ENCODE measurements at regions not wholly inside any gene's neighbourhood (a gene's known extent, or its start where the extent isn't known, plus 50 kb on each side); places are given as distances from the start of the nearest gene placed in this dataset.

DNA sequence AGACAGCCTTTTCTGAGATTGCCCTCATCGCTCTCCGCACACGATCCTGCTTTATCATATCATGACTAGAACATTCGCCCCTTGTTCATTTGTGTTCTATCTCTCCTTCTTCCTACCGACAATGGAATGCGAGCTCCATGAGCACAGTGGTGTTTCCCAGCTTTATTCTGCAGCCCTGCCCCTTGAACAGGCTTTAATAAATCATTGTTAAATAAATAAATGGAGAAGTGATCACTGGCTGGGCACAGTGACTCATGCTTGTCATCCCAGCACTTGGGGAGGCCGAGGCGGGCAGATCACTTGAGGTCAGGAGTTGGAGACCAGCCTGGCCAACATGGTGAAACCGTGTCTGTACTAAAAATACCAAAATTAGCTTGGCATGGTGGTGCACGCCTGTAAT is 1063.3 kb upstream of the EEF2KMT start:
- Mint-ChIP-seq H3K9me3 (no peaks in the 10 kb centered on the region), H3K36me3 (ENCODE audit: low read depth) (no peaks in the 10 kb centered on the region), H3K27ac (no peak overlapping the region), H3K4me3 (no peak overlapping the region), H3K27me3 (ENCODE audit: low read depth) (peaks cover 3% of the 10 kb centered on the region), H3K4me1 (no peaks in the 10 kb centered on the region)
- TF ChIP-seq, protein P1, sequence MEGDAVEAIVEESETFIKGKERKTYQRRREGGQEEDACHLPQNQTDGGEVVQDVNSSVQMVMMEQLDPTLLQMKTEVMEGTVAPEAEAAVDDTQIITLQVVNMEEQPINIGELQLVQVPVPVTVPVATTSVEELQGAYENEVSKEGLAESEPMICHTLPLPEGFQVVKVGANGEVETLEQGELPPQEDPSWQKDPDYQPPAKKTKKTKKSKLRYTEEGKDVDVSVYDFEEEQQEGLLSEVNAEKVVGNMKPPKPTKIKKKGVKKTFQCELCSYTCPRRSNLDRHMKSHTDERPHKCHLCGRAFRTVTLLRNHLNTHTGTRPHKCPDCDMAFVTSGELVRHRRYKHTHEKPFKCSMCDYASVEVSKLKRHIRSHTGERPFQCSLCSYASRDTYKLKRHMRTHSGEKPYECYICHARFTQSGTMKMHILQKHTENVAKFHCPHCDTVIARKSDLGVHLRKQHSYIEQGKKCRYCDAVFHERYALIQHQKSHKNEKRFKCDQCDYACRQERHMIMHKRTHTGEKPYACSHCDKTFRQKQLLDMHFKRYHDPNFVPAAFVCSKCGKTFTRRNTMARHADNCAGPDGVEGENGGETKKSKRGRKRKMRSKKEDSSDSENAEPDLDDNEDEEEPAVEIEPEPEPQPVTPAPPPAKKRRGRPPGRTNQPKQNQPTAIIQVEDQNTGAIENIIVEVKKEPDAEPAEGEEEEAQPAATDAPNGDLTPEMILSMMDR (IDR thresholded peaks at IDR 0.05; ENCODE audit: unreplicated experiment in 3 of 3) = no peak

DNA sequence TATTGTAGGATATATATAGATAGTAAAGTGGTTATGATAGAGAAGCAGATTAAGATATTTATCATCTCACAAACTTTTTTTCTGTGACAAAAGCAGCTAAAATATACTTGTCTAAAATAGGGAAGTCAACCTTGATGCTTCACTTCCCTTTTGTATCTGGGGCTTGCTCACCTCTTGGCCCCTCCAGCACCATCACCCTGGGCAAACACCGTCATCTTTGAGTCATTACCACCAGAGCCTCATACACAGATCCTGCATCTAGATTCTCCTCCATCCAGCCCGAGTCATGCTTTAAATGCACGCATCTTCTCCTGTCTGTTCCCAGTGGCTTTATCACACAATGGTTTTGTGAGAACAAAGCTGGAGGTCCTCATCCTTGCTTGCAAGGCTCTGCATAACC is 1062.7 kb upstream of the EEF2KMT start:
- no peaks in the 10 kb centered on the region for H3K4me1 Mint-ChIP-seq
- no peaks in the 10 kb centered on the region for H3K36me3 Mint-ChIP-seq (ENCODE audit: low read depth)
- no peak overlapping the region for H3K4me3 Mint-ChIP-seq
- no peaks in the 10 kb centered on the region for H3K9me3 Mint-ChIP-seq
- TF ChIP-seq, protein P1 (IDR thresholded peaks at IDR 0.05; ENCODE audit: unreplicated experiment in 3 of 3) = no peak
- no peak overlapping the region for H3K27ac Mint-ChIP-seq
- H3K27me3 Mint-ChIP-seq (ENCODE audit: low read depth) = peaks cover 3% of the 10 kb centered on the region

DNA sequence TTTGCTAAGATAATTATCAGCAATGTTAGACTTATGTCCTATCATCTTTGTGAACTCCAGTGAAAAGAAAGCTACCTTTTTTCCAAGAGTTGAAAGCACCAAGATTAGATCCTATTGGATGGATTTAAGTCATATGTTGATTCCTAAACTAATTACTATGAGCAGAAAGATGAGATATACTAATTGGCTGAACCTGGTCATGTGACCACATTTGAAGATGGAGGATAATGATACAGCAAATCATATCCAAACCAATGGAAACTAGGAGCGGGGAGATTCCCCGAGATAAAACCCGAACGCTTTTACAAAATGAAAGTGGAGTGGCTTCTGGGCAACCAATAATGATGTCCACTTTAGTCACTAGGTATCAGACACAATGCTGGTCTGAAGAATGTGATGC is 1060.2 kb upstream of the EEF2KMT start:
- Mint-ChIP-seq H3K4me1 (no peaks in the 10 kb centered on the region), H3K36me3 (ENCODE audit: low read depth) (no peaks in the 10 kb centered on the region), H3K4me3 (no peak overlapping the region), H3K27ac (no peak overlapping the region), H3K27me3 (ENCODE audit: low read depth) (peaks cover 3% of the 10 kb centered on the region), H3K9me3 (no peaks in the 10 kb centered on the region)
- TF ChIP-seq, protein P1 (IDR thresholded peaks at IDR 0.05; ENCODE audit: unreplicated experiment in 3 of 3) = no peak

DNA sequence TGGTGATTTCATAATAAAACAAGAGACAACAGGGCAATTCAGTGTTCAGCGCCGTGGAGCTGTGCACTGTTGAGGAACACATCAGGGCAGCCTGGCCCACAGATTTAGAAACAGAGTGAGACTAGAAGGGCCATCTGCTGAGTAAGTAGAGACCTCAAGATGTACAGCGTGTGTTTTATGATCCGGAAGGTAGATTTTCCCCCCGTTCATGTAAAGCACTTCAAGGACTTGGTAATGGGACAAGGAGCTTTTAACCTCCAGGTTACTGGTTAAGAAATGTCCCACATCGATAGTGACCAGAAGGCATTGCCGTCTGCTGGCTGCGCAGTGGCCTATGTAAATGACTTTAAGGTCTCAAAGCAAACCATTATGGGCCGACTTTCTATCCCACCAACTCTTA is 1057.7 kb upstream of the EEF2KMT start:
- Mint-ChIP-seq H3K27ac (no peak overlapping the region), H3K9me3 (no peaks in the 10 kb centered on the region), H3K36me3 (ENCODE audit: low read depth) (no peaks in the 10 kb centered on the region), H3K4me1 (peaks cover 4% of the 10 kb centered on the region), H3K4me3 (no peak overlapping the region), H3K27me3 (ENCODE audit: low read depth) (no peaks in the 10 kb centered on the region)
- TF ChIP-seq, protein P1 (IDR thresholded peaks at IDR 0.05; ENCODE audit: unreplicated experiment in 3 of 3) = no peak

DNA sequence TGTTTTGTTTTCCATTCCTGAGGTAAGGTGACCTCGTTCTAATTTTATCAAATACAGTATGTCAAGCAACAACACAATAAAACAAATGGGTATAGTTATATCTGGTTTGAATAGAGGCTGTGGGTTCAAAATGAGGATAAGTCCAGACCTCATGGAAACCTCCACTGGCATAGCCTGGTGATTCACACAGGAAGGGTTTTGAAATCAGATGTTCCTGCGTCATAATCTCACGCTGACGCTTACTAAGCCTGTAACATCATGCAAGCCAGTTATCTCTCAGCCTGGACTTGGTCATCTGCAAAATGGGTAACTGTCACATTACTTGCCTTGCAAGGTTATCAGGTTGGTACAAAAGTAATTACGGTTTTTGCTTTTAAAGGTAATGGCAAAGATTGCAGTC is 1056.3 kb upstream of the EEF2KMT start:
- Mint-ChIP-seq H3K36me3 (ENCODE audit: low read depth) (no peaks in the 10 kb centered on the region), H3K27me3 (ENCODE audit: low read depth) (no peaks in the 10 kb centered on the region), H3K27ac (no peak overlapping the region), H3K4me3 (no peak overlapping the region), H3K9me3 (no peaks in the 10 kb centered on the region), H3K4me1 (peaks cover 4% of the 10 kb centered on the region)
- TF ChIP-seq, protein P1 (IDR thresholded peaks at IDR 0.05; ENCODE audit: unreplicated experiment in 3 of 3) = no peak

DNA sequence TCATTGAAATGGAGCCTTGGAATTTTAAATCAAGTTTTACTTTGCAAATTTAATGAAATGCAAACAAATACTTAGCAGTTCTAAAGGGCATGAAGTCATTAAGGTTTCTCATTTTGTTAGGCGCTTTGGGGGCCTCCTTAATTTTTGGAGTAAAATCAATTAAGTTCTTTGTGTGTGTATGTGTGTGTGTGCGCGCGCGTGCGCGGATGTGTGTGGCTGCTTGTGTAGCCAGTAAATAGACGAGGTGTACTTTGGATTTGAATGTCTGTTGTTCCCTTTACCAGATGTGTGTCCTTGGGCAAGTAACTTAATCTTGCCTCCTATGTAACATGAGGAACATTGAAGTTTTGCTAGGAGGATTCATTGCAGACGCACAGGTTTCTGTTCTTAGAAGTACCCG is 1051.4 kb upstream of the EEF2KMT start:
- TF ChIP-seq, protein P1 (IDR thresholded peaks at IDR 0.05; ENCODE audit: unreplicated experiment in 3 of 3) = no peak
- Mint-ChIP-seq H3K4me1 (peaks cover 4% of the 10 kb centered on the region), H3K4me3 (no peak overlapping the region), H3K27me3 (ENCODE audit: low read depth) (no peaks in the 10 kb centered on the region), H3K27ac (no peak overlapping the region), H3K36me3 (ENCODE audit: low read depth) (no peaks in the 10 kb centered on the region), H3K9me3 (peaks cover 4% of the 10 kb centered on the region)

Data from nephron (organoid).